ENCODE measurements at regions not wholly inside any gene's neighbourhood (a gene's known extent, or its start where the extent isn't known, plus 50 kb on each side); places are given as distances from the start of the nearest gene placed in this dataset.

- peaks cover 15% of the 10 kb centered on the region for H3K4me1 ChIP-seq (ENCODE audit: low read length)
- H3K27me3 ChIP-seq (replicated peaks; ENCODE audit: insufficient read depth, low read length), result peaks cover 26% of the 10 kb centered on the region
- no peaks in the 10 kb centered on the region for H3K36me3 ChIP-seq (replicated peaks; ENCODE audit: insufficient read depth, low read length)
- TF ChIP-seq EZH2 (optimal IDR thresholded peaks at IDR 0.05; ENCODE audit: low read depth, low read length) (no peak), CTCF (IDR thresholded peaks at IDR 0.05; ENCODE audit: low read length) (no peak), EZH2phosphoT487 (IDR thresholded peaks at IDR 0.05; ENCODE audit: low read length) (no peak)
- no peak overlapping the region for H2AFZ ChIP-seq (ENCODE audit: low read length)
- no peaks in the 10 kb centered on the region for H3K79me2 ChIP-seq (ENCODE audit: low read length)
- no peaks in the 10 kb centered on the region for H4K20me1 ChIP-seq (ENCODE audit: insufficient read depth, low read length)
- no peaks in the 10 kb centered on the region for H3K9me2 ChIP-seq (replicated peaks; ENCODE audit: insufficient read depth, low read length)
- no peak overlapping the region for H3K27ac ChIP-seq (ENCODE audit: low read length)
- H3K9me3 ChIP-seq (replicated peaks; ENCODE audit: insufficient read depth, low read length), result no peaks in the 10 kb centered on the region
- no peak overlapping the region for H3K9ac ChIP-seq (ENCODE audit: low read length)
- H3F3A ChIP-seq (ENCODE audit: insufficient read depth, low read length), result peaks cover 13% of the 10 kb centered on the region; the same call in 1 of the 2 replicates
- H3K4me3 ChIP-seq (ENCODE audit: low read length), result no peak overlapping the region
- DNase-seq, result no peak
- no peak overlapping the region for H3K4me2 ChIP-seq (ENCODE audit: low read depth, low read length)
Observed at GRCh38 chr4:15235135-15235534, 192.7 kb upstream of the C1QTNF7 start.

- no peaks in the 10 kb centered on the region for H4K20me1 ChIP-seq (ENCODE audit: insufficient read depth, low read length)
- no peak overlapping the region for H2AFZ ChIP-seq (ENCODE audit: low read length)
- H3K9ac ChIP-seq (ENCODE audit: low read length), result no peak overlapping the region
- H3K27ac ChIP-seq (ENCODE audit: low read length), result no peak overlapping the region
- H3K36me3 ChIP-seq (replicated peaks; ENCODE audit: insufficient read depth, low read length), result no peaks in the 10 kb centered on the region
- H3K9me3 ChIP-seq (replicated peaks; ENCODE audit: insufficient read depth, low read length), result no peaks in the 10 kb centered on the region
- no peaks in the 10 kb centered on the region for H3K9me2 ChIP-seq (replicated peaks; ENCODE audit: insufficient read depth, low read length)
- no peak for TF ChIP-seq EZH2phosphoT487 (IDR thresholded peaks at IDR 0.05; ENCODE audit: low read length)
- no peak for TF ChIP-seq CTCF (IDR thresholded peaks at IDR 0.05; ENCODE audit: low read length)
- TF ChIP-seq EZH2 (optimal IDR thresholded peaks at IDR 0.05; ENCODE audit: low read depth, low read length), result no peak
- peaks cover 12% of the 10 kb centered on the region for H3K4me1 ChIP-seq (ENCODE audit: low read length)
- H3K4me2 ChIP-seq (ENCODE audit: low read depth, low read length), result no peak overlapping the region
- H3F3A ChIP-seq (ENCODE audit: insufficient read depth, low read length), result peaks cover 11% of the 10 kb centered on the region; the same call in 1 of the 2 replicates
- H3K27me3 ChIP-seq (replicated peaks; ENCODE audit: insufficient read depth, low read length), result peaks cover 21% of the 10 kb centered on the region
- H3K79me2 ChIP-seq (ENCODE audit: low read length), result no peaks in the 10 kb centered on the region
- H3K4me3 ChIP-seq (ENCODE audit: low read length), result no peak overlapping the region
- no peak for DNase-seq
Observed at GRCh38 chr4:15237648-15238230, 190.1 kb upstream of the C1QTNF7 start.

GRCh38 chr4:15238720-15239119, 189.1 kb upstream of the C1QTNF7 start:
- Histone ChIP-seq H3K27ac (ENCODE audit: low read length) (no peak overlapping the region), H3K9me3 (replicated peaks; ENCODE audit: insufficient read depth, low read length) (no peaks in the 10 kb centered on the region), H3K9ac (ENCODE audit: low read length) (no peak overlapping the region), H3K4me2 (ENCODE audit: low read depth, low read length) (no peak overlapping the region), H3K4me3 (ENCODE audit: low read length) (no peak overlapping the region), H3K9me2 (replicated peaks; ENCODE audit: insufficient read depth, low read length) (no peaks in the 10 kb centered on the region), H3K27me3 (replicated peaks; ENCODE audit: insufficient read depth, low read length) (peaks cover 20% of the 10 kb centered on the region), H4K20me1 (ENCODE audit: insufficient read depth, low read length) (no peaks in the 10 kb centered on the region), H2AFZ (ENCODE audit: low read length) (no peak overlapping the region), H3K79me2 (ENCODE audit: low read length) (no peaks in the 10 kb centered on the region), H3K36me3 (replicated peaks; ENCODE audit: insufficient read depth, low read length) (no peaks in the 10 kb centered on the region), H3F3A (ENCODE audit: insufficient read depth, low read length) (peaks cover 3% of the 10 kb centered on the region; the same call in 1 of the 2 replicates), H3K4me1 (ENCODE audit: low read length) (peaks cover 9% of the 10 kb centered on the region)
- peak; percentile 34 for DNase-seq
- TF ChIP-seq EZH2 (optimal IDR thresholded peaks at IDR 0.05; ENCODE audit: low read depth, low read length), result no peak
- peak; percentile 69 for TF ChIP-seq CTCF (IDR thresholded peaks at IDR 0.05; ENCODE audit: low read length)
- TF ChIP-seq EZH2phosphoT487 (IDR thresholded peaks at IDR 0.05; ENCODE audit: low read length), result no peak
